Ishikawa (cell line): ENCODE measurements at regions not wholly inside any gene's neighbourhood (a gene's known extent, or its start where the extent isn't known, plus 50 kb on each side); places are given as distances from the start of the nearest gene placed in this dataset.

Source experiments
- CREB1 ChIP-seq: IDR thresholded peaks from 2 replicates; pipeline ENCODE4 v1.6.1; 2012; ENCODE audit warnings: low read depth
- TAF1 ChIP-seq: IDR thresholded peaks from 2 replicates; pipeline ENCODE4 v1.6.1; 2012; ENCODE audit warnings: low read depth, mild to moderate bottlenecking
- YY1 ChIP-seq: IDR thresholded peaks from 2 replicates; pipeline ENCODE4 v1.6.1; 2012; ENCODE audit warnings: low read depth

DNA sequence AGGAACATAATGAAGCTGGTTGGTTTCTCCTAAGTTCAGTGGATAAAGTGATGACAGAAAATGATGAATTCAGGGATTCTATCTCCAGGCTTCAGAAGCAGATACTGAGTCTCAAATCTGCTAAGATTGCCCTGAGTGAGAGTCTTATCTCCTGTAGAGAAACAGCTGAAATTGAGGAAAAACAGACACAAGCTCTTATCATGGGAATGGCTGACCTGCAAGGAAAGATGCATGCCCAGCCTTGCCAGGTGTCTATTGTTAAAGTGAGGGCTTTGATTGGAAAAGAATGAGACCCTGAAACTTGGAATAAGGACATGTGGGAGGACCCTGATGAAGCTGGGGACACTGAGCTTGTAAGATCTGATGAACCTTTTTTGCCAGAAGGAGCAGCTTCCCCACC, 100.3 kb downstream of the DNAJB9 start:
- TF ChIP-seq TAF1 (no peak), YY1 (no peak), CREB1 (no peak)
